ENCODE measurements at regions not wholly inside any gene's neighbourhood (a gene's known extent, or its start where the extent isn't known, plus 50 kb on each side); places are given as distances from the start of the nearest gene placed in this dataset.
"Not testable (repeated sequence)": the region's sequence is repeated elsewhere in the genome, so short reads cannot be mapped to it uniquely, and the experiment has no call there.

DNA sequence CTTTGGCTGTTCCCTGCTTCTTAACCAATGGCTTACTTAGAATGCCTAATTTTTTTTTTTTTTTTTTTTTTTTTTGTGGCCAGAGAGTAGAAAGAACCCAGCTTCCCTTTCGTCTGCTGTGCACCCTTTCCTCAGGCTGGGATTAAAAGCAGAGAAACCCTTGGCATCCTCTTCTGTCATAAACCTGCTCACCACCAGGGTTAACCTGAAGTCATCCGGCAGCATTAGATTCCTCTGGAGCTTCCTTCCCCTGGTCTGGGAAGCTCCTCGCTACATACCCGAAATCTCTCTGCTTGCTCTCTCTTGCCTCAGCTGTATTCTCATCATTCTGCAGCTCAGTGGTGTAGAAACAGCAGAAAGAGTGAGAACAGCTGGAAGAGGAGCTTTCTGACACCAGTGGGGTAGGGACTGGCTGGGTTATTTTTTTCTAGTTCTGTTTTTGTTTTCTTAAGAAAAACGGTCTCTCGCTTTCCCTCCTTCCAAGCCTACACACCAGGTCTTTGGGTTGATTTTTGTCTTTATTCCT lies 339.0 kb upstream of the MEIS1 start:
- no peak for ATAC-seq
- H3K4me3 ChIP-seq: no peak overlapping the region
- no peak for DNase-seq
- H3K27ac ChIP-seq: no peak overlapping the region
- TF ChIP-seq, protein P1, sequence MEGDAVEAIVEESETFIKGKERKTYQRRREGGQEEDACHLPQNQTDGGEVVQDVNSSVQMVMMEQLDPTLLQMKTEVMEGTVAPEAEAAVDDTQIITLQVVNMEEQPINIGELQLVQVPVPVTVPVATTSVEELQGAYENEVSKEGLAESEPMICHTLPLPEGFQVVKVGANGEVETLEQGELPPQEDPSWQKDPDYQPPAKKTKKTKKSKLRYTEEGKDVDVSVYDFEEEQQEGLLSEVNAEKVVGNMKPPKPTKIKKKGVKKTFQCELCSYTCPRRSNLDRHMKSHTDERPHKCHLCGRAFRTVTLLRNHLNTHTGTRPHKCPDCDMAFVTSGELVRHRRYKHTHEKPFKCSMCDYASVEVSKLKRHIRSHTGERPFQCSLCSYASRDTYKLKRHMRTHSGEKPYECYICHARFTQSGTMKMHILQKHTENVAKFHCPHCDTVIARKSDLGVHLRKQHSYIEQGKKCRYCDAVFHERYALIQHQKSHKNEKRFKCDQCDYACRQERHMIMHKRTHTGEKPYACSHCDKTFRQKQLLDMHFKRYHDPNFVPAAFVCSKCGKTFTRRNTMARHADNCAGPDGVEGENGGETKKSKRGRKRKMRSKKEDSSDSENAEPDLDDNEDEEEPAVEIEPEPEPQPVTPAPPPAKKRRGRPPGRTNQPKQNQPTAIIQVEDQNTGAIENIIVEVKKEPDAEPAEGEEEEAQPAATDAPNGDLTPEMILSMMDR (IDR thresholded peaks at IDR 0.05): no peak
- intact Hi-C loops (cut with DNase I): no loop called here
- H3K4me1 ChIP-seq: no peaks in the 10 kb centered on the region
- H3K36me3 ChIP-seq: no peaks in the 10 kb centered on the region
- H3K27me3 ChIP-seq: no peaks in the 10 kb centered on the region
- H3K9me3 ChIP-seq: no peaks in the 10 kb centered on the region

DNA sequence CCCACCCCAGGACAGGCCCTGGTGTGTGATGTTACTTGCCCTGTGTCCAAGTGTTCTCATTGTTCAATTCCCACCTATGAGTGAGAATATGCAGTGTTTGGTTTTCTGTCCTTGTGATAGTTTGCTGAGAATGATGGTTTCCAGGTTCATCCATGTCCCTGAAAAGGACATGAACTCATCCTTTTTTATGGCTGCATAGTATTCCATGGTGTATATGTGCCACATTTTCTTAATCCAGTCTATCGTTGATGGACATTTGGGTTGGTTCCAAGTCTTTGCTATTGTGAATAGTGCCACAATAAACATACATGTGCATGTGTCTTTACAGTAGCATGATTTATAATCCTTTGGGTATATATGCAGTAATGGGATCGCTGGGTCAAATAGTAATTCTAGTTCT lies 340.2 kb upstream of the MEIS1 start:
- H3K4me3 ChIP-seq; H3K4me1 ChIP-seq; DNase-seq; intact Hi-C loops (cut with DNase I); H3K9me3 ChIP-seq; H3K27me3 ChIP-seq; ATAC-seq; H3K36me3 ChIP-seq; H3K27ac ChIP-seq: not testable (repeated sequence)

DNA sequence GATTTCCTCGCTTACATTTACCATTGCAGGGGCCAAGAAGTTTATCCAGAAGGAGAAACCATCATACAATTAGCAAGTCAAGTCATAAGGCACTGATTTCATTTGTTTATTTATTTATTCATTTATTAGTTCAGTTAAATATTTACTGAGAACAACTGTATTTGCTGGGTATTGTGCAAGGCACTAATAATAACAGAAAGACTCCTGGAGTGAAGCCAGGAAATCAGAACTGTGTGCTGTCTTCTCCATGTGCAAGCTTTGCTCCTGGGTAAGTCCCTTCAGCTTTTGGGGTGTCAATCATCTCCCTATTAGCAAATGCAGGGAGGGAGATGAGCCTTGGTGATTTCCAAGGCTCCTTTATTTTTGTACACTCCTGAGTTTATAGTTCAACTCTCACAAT lies 341.6 kb upstream of the MEIS1 start:
- no peaks in the 10 kb centered on the region for H3K9me3 ChIP-seq
- H3K4me3 ChIP-seq: no peak overlapping the region
- H3K4me1 ChIP-seq: no peaks in the 10 kb centered on the region
- H3K27ac ChIP-seq: no peak overlapping the region
- H3K36me3 ChIP-seq: no peaks in the 10 kb centered on the region
- no peak for ATAC-seq
- DNase-seq: no peak
- TF ChIP-seq, protein P1 (IDR thresholded peaks at IDR 0.05): no peak
- intact Hi-C loops (cut with DNase I): no loop called here
- H3K27me3 ChIP-seq: no peaks in the 10 kb centered on the region

DNA sequence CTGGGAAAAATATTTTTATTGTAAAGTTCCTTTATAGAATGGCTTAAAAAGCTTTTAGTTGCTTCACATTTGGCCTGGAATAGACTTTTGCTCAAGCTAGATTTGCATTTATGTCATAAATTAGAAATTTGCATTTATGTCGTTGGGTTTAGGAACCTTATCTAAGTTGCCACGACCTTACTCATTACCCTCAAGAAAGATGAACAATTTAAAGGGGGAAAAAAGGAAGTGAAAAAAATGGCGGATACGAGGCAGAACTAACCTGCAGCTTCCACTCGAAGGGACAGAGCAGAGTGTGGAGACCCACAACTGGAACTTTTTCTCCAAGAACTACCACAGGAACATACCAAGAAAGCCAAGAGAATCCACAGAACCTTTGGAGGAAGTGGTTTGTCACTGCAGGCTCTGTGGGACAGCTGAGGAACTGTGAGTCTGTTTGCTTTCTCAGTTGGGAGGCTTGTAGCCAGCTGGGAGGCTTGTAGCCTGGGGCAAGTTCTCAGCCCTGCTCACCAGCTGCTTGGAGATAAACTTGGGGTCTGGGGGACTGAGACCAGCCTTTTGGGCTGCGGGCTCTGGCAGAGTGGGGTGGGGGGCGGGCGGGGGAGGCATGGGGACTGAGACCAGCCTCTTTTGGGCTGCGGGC lies 349.9 kb upstream of the MEIS1 start:
- DNase-seq (no peak), ATAC-seq (no peak)
- Histone ChIP-seq H3K36me3 (no peaks in the 10 kb centered on the region), H3K4me3 (no peak overlapping the region), H3K27ac (no peak overlapping the region), H3K9me3 (no peaks in the 10 kb centered on the region), H3K27me3 (no peaks in the 10 kb centered on the region), H3K4me1 (no peaks in the 10 kb centered on the region)
- intact Hi-C loops (cut with DNase I): no loop called here
- TF ChIP-seq, protein P1 (IDR thresholded peaks at IDR 0.05): no peak

DNA sequence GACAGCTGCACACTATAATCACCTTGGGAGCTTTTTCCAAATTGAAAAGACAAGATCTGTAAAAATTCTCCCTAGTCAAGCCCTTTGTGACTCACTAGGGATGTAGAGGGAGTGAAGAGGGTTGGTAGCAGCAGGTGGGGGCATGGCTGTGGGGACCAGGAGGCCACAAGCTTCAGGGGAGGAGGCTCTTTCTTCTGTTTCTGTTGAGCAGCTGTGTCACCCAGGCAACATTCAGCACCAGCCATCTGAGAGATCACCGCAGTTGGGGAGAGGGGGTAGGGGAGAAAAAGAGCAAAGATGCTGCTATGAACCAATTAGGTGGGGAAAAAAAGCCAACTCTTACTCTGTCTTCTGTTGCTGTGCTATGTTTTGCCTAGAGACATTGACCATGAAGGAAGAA lies 352.3 kb upstream of the MEIS1 start:
- intact Hi-C loops (cut with DNase I): no loop called here
- H3K27me3 ChIP-seq: no peaks in the 10 kb centered on the region
- H3K36me3 ChIP-seq: no peaks in the 10 kb centered on the region
- no peaks in the 10 kb centered on the region for H3K4me1 ChIP-seq
- TF ChIP-seq, protein P1 (IDR thresholded peaks at IDR 0.05): no peak
- H3K27ac ChIP-seq: no peak overlapping the region
- no peak for ATAC-seq
- H3K4me3 ChIP-seq: no peak overlapping the region
- DNase-seq: no peak
- no peaks in the 10 kb centered on the region for H3K9me3 ChIP-seq

DNA sequence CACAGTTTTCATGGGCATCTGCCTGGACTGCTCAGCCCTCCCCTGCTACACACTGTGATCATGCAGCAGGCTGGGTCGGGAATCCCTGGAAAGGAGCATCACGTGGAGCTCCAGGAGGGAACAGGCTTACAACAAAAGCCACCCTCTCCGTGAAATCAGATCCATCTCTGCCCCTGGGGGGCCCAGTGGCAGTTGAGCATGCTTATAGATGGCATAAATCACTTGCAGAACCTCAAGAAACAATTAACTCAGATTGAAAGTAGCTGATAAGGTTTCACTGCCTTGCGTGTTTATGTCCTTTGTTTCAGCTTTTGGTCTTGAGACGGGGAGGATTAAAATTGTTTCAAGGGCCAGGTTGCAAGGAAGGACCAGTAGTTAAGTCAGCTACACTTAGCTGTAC lies 354.8 kb upstream of the MEIS1 start:
- Histone ChIP-seq H3K4me3 (no peak overlapping the region), H3K9me3 (no peaks in the 10 kb centered on the region), H3K4me1 (no peaks in the 10 kb centered on the region), H3K27me3 (no peaks in the 10 kb centered on the region), H3K27ac (no peak overlapping the region), H3K36me3 (no peaks in the 10 kb centered on the region)
- intact Hi-C loops (cut with DNase I): no loop called here
- DNase-seq (no peak), ATAC-seq (no peak)
- TF ChIP-seq, protein P1 (IDR thresholded peaks at IDR 0.05): no peak

Data from upper lobe of right lung (tissue), 1 donor.